H9 (cell line): ENCODE measurements at regions not wholly inside any gene's neighbourhood (a gene's known extent, or its start where the extent isn't known, plus 50 kb on each side); places are given as distances from the start of the nearest gene placed in this dataset.

Experiments used
- DNase-seq: peaks from one replicate; pipeline ENCODE4 v3.0.0-alpha.2; 2017
- H2AFZ ChIP-seq: one replicate; pipeline ENCODE4 v1.6.1; 2013; ENCODE audit warnings: mild to moderate bottlenecking, low read length, control low read depth, moderate library complexity
- H2AK5ac ChIP-seq: 2 replicates; pipeline ENCODE4 v1.6.1; 2013; ENCODE audit warnings: low read length, control low read depth, mixed read lengths; ENCODE audit not compliant: insufficient read length
- H2BK120ac ChIP-seq: one replicate; pipeline ENCODE4 v1.6.1; 2013; ENCODE audit warnings: low read depth, mild to moderate bottlenecking, low read length, control low read depth, inconsistent platforms; ENCODE audit not compliant: poor library complexity, severe bottlenecking
- H2BK12ac ChIP-seq: 2 replicates; pipeline ENCODE4 v1.6.1; 2013; ENCODE audit warnings: low read length, control low read depth, mixed read lengths, low read depth; ENCODE audit not compliant: insufficient read length
- H2BK15ac ChIP-seq: 2 replicates; pipeline ENCODE4 v1.6.1; 2013; ENCODE audit warnings: low read depth, low read length, control low read depth
- H2BK20ac ChIP-seq: one replicate; pipeline ENCODE4 v1.6.1; 2013; ENCODE audit warnings: low read depth, mild to moderate bottlenecking, low read length, control low read depth, inconsistent platforms; ENCODE audit not compliant: poor library complexity, severe bottlenecking
- H2BK5ac ChIP-seq: 2 replicates; pipeline ENCODE4 v1.6.1; 2013; ENCODE audit warnings: low read length, control low read depth, mixed read lengths; ENCODE audit not compliant: insufficient read length
- H3K14ac ChIP-seq: 2 replicates; pipeline ENCODE4 v1.6.1; 2013; ENCODE audit warnings: low read length, control low read depth; ENCODE audit not compliant: insufficient read depth
- H3K18ac ChIP-seq: 2 replicates; pipeline ENCODE4 v1.6.1; 2013; ENCODE audit warnings: low read depth, mild to moderate bottlenecking, mixed read lengths, low read length, control low read depth; ENCODE audit not compliant: insufficient read length
- H3K23ac ChIP-seq: 2 replicates; pipeline ENCODE4 v1.6.1; 2013; ENCODE audit warnings: low read length, control low read depth, mixed read lengths, low read depth; ENCODE audit not compliant: insufficient read length
- H3K23me2 ChIP-seq: 2 replicates; pipeline ENCODE4 v1.6.1; 2013; ENCODE audit warnings: low read depth, mild to moderate bottlenecking, mixed read lengths, low read length, control low read depth; ENCODE audit not compliant: insufficient read length, poor library complexity, severe bottlenecking
- H3K27ac ChIP-seq: 2 replicates; pipeline ENCODE4 v1.5.1; 2013; ENCODE audit warnings: low read length, control low read depth, mixed read lengths, low read depth; ENCODE audit not compliant: insufficient read length
- H3K27me3 ChIP-seq: 2 replicates; pipeline ENCODE4 v1.6.1; 2013; ENCODE audit warnings: low read length, control low read depth, inconsistent platforms; ENCODE audit not compliant: insufficient read depth
- H3K4ac ChIP-seq: 2 replicates; pipeline ENCODE4 v1.6.1; 2013; ENCODE audit warnings: low read depth, mild to moderate bottlenecking, control low read depth, inconsistent platforms, low read length, moderate library complexity
- H3K4me1 ChIP-seq: 2 replicates; pipeline ENCODE4 v1.6.1; 2013; ENCODE audit warnings: low read length, control low read depth, inconsistent platforms; ENCODE audit not compliant: insufficient read depth
- H3K4me2 ChIP-seq: 2 replicates; pipeline ENCODE4 v1.6.1; 2013; ENCODE audit warnings: low read length, control low read depth, mixed read lengths; ENCODE audit not compliant: insufficient read length, insufficient read depth
- H3K56ac ChIP-seq: 2 replicates; pipeline ENCODE4 v1.6.1; 2013; ENCODE audit warnings: low read depth, mild to moderate bottlenecking, mixed read lengths, low read length, control low read depth; ENCODE audit not compliant: insufficient read length
- H3K79me1 ChIP-seq: 2 replicates; pipeline ENCODE4 v1.6.1; 2013; ENCODE audit warnings: low read depth, mild to moderate bottlenecking, moderate library complexity, low read length, control low read depth, inconsistent platforms; ENCODE audit not compliant: insufficient read depth, poor library complexity, severe bottlenecking
- H3K79me2 ChIP-seq: 2 replicates; pipeline ENCODE4 v1.6.1; 2013; ENCODE audit warnings: low read length, control low read depth, inconsistent platforms; ENCODE audit not compliant: insufficient read depth
- H3K9ac ChIP-seq: 2 replicates; pipeline ENCODE4 v1.6.1; 2013; ENCODE audit warnings: low read length, control low read depth, mixed read lengths; ENCODE audit not compliant: insufficient read length; ENCODE audit errors: extremely low read depth
- H3K9me3 ChIP-seq: one replicate; pipeline ENCODE4 v1.6.1; 2013; ENCODE audit warnings: low read depth, low read length, inconsistent platforms; ENCODE audit not compliant: control insufficient read depth
- H3T11ph ChIP-seq: one replicate; pipeline ENCODE4 v1.6.1; 2013; ENCODE audit warnings: mild to moderate bottlenecking, low read length, control low read depth, inconsistent platforms
- H4K20me1 ChIP-seq: one replicate; pipeline ENCODE4 v1.6.1; 2013; ENCODE audit not compliant: control insufficient read depth, insufficient read length, insufficient read depth
- H4K5ac ChIP-seq: 2 replicates; pipeline ENCODE4 v1.6.1; 2013; ENCODE audit warnings: low read depth, mild to moderate bottlenecking, mixed read lengths, low read length, control low read depth; ENCODE audit not compliant: insufficient read length
- H4K8ac ChIP-seq: replicated peaks from 2 replicates; pipeline ENCODE4 v1.6.1; 2013; ENCODE audit warnings: low read length, control low read depth, mixed read lengths, low read depth; ENCODE audit not compliant: insufficient read length
- H4K91ac ChIP-seq: 2 replicates; pipeline ENCODE4 v1.6.1; 2013; ENCODE audit warnings: low read depth, mild to moderate bottlenecking, moderate library complexity, mixed read lengths, low read length, control low read depth; ENCODE audit not compliant: insufficient read length
- H3K27ac Mint-ChIP-seq, 3 experiments: 2 replicates in 2 of 3; 3 replicates in 1 of 3; pipeline ENCODE4 v1.8.0; 2020 to 2021; ENCODE audit warnings: mixed read lengths in 3 of 3, mild to moderate bottlenecking in 1 of 3, moderate library complexity in 1 of 3
- H3K27me3 Mint-ChIP-seq: 2 replicates; pipeline ENCODE4 v1.8.0; 2021; ENCODE audit warnings: low read depth, mild to moderate bottlenecking, moderate library complexity, mixed read lengths
- H3K36me3 Mint-ChIP-seq, 3 experiments: 2 replicates in 2 of 3; 3 replicates in 1 of 3; pipeline ENCODE4 v1.8.0; 2020 to 2021; ENCODE audit warnings: low read depth in 3 of 3, mixed read lengths in 3 of 3; ENCODE audit not compliant: insufficient read depth in 1 of 3
- H3K4me1 Mint-ChIP-seq, 2 experiments: 2 replicates each; pipeline ENCODE4 v1.8.0; 2020; ENCODE audit warnings: mixed read lengths in 2 of 2
- H3K4me3 Mint-ChIP-seq, 2 experiments: 2 replicates in 1 of 2; 3 replicates in 1 of 2; pipeline ENCODE4 v1.8.0; 2020 to 2021; ENCODE audit warnings: mild to moderate bottlenecking in 2 of 2, mixed read lengths in 2 of 2, moderate library complexity in 1 of 2
- H3K9me3 Mint-ChIP-seq, 2 experiments: 2 replicates in 1 of 2; 3 replicates in 1 of 2; pipeline ENCODE4 v1.8.0; 2020; ENCODE audit warnings: mild to moderate bottlenecking in 2 of 2, mixed read lengths in 2 of 2, moderate library complexity in 1 of 2
- TF ChIP-seq, protein P1 (sequence below): fragments of 200-600 bp; sonication (generic); conservative IDR thresholded peaks from 3 replicates; pipeline ENCODE4 v1.8.0; 2021; ENCODE audit warnings: antibody characterized with exemption, mild to moderate bottlenecking

DNA sequence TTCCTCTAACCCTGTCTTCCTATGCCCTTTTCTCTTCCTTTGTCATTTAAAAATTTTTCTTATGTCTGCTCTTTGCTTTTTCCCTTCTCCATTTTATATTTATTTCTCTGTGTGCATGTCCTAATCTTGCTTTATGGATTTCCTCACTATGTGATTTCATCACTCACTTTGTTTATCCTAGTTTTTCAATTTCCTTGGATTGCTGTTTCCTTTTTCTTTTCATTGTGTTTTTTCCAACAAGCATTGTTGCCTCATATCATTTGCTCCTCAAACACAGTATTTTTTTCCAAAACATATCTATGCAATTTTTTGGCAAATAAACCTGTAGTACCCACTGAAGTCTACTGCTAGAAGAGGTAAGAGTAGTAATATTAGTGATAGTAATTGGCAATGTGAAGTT, 67.4 kb upstream of the PNPT1 start:
- no peak overlapping the region for H3K14ac ChIP-seq
- no peaks in the 10 kb centered on the region for H3K9me3 Mint-ChIP-seq
- H3K18ac ChIP-seq: no peak overlapping the region
- H3K56ac ChIP-seq: no peak overlapping the region
- no peaks in the 10 kb centered on the region for H3K27me3 ChIP-seq
- H2AK5ac ChIP-seq: no peak overlapping the region
- H3K9ac ChIP-seq: no peak overlapping the region
- no peak overlapping the region for H3K27ac ChIP-seq
- no peak overlapping the region for H3K4ac ChIP-seq
- no peaks in the 10 kb centered on the region; the same call in 1 of the 2 replicates for H3K27me3 Mint-ChIP-seq
- H3K4me3 Mint-ChIP-seq: no peak overlapping the region
- H3K27ac Mint-ChIP-seq: no peak overlapping the region
- no peaks in the 10 kb centered on the region for H3K23me2 ChIP-seq
- H2BK120ac ChIP-seq: no peak overlapping the region
- no peak overlapping the region for H2BK15ac ChIP-seq
- TF ChIP-seq, protein P1, sequence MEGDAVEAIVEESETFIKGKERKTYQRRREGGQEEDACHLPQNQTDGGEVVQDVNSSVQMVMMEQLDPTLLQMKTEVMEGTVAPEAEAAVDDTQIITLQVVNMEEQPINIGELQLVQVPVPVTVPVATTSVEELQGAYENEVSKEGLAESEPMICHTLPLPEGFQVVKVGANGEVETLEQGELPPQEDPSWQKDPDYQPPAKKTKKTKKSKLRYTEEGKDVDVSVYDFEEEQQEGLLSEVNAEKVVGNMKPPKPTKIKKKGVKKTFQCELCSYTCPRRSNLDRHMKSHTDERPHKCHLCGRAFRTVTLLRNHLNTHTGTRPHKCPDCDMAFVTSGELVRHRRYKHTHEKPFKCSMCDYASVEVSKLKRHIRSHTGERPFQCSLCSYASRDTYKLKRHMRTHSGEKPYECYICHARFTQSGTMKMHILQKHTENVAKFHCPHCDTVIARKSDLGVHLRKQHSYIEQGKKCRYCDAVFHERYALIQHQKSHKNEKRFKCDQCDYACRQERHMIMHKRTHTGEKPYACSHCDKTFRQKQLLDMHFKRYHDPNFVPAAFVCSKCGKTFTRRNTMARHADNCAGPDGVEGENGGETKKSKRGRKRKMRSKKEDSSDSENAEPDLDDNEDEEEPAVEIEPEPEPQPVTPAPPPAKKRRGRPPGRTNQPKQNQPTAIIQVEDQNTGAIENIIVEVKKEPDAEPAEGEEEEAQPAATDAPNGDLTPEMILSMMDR: no peak
- no peak overlapping the region for H2BK12ac ChIP-seq
- H4K91ac ChIP-seq: no peak overlapping the region
- no peak overlapping the region for H2AFZ ChIP-seq
- no peak overlapping the region for H4K5ac ChIP-seq
- H3K36me3 Mint-ChIP-seq: peaks cover 0 to 5% (median 0%) of the 10 kb centered on the region in 3 experiments; a peak in 3 of 7 replicates
- no peaks in the 10 kb centered on the region for H4K20me1 ChIP-seq
- no peak overlapping the region for H4K8ac ChIP-seq
- DNase-seq: no peak
- no peaks in the 10 kb centered on the region for H3K79me2 ChIP-seq
- no peaks in the 10 kb centered on the region; the same call in 1 of the 2 replicates for H3K4me1 ChIP-seq
- no peak overlapping the region for H2BK5ac ChIP-seq
- no peak overlapping the region for H2BK20ac ChIP-seq
- H3K79me1 ChIP-seq: no peaks in the 10 kb centered on the region
- H3T11ph ChIP-seq: no peak overlapping the region
- no peak overlapping the region for H3K23ac ChIP-seq
- H3K9me3 ChIP-seq: no peaks in the 10 kb centered on the region
- H3K4me1 Mint-ChIP-seq: peaks cover 17 to 18% of the 10 kb centered on the region in 2 experiments
- no peak overlapping the region for H3K4me2 ChIP-seq
